SU-DHL-6 (cell line): ENCODE measurements at regions not wholly inside any gene's neighbourhood (a gene's known extent, or its start where the extent isn't known, plus 50 kb on each side); places are given as distances from the start of the nearest gene placed in this dataset.

Source experiments
- EZH2phosphoT487 ChIP-seq: fragments of 200-600 bp; sonication (generic), shearing (Covaris generic); conservative IDR thresholded peaks from 2 replicates; pipeline ENCODE4 v1.6.1; 2018; ENCODE audit warnings: mild to moderate bottlenecking, antibody characterized with exemption, low read length, moderate library complexity, mixed read lengths
- TF ChIP-seq, protein P1 (sequence below): fragments of 200-600 bp; sonication (generic); IDR thresholded peaks from one replicate; pipeline ENCODE4 v1.5.1; 2017; ENCODE audit warnings: antibody characterized with exemption, mild to moderate bottlenecking, low read length, moderate library complexity; ENCODE audit not compliant: insufficient read depth, poor library complexity, severe bottlenecking

DNA sequence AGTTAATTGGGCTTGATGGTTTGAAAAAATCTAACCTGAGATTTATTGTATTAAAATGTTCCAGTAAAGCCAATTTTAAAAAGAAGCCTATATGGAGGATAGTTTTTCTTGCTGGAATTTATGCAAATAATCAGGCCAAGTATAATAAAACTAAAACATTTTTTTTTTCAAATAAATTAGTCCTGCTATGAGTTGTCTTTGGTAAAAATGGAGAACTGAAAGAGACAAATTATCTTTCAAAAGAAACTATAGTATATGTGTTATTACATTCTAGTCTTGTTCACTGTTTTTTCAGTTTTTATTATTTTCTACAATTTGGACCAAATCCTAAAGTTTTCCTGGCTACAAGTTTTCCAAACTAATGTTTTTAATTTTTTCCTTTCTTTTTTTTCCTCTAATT lies 468.9 kb downstream of the UQCRFS1 start:
- no peak for TF ChIP-seq EZH2phosphoT487
- TF ChIP-seq, protein P1, sequence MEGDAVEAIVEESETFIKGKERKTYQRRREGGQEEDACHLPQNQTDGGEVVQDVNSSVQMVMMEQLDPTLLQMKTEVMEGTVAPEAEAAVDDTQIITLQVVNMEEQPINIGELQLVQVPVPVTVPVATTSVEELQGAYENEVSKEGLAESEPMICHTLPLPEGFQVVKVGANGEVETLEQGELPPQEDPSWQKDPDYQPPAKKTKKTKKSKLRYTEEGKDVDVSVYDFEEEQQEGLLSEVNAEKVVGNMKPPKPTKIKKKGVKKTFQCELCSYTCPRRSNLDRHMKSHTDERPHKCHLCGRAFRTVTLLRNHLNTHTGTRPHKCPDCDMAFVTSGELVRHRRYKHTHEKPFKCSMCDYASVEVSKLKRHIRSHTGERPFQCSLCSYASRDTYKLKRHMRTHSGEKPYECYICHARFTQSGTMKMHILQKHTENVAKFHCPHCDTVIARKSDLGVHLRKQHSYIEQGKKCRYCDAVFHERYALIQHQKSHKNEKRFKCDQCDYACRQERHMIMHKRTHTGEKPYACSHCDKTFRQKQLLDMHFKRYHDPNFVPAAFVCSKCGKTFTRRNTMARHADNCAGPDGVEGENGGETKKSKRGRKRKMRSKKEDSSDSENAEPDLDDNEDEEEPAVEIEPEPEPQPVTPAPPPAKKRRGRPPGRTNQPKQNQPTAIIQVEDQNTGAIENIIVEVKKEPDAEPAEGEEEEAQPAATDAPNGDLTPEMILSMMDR: no peak
